ENCODE measurements at regions not wholly inside any gene's neighbourhood (a gene's known extent, or its start where the extent isn't known, plus 50 kb on each side); places are given as distances from the start of the nearest gene placed in this dataset.
"Not testable (repeated sequence)": the region's sequence is repeated elsewhere in the genome, so short reads cannot be mapped to it uniquely, and the experiment has no call there.

GRCh38 chr2:47650001-47650535 lies 79.3 kb upstream of the KCNK12 start:
- DNase-seq = no peak

GRCh38 chr2:47645246-47645645 lies 74.5 kb upstream of the KCNK12 start:
- no peak for DNase-seq

DNA sequence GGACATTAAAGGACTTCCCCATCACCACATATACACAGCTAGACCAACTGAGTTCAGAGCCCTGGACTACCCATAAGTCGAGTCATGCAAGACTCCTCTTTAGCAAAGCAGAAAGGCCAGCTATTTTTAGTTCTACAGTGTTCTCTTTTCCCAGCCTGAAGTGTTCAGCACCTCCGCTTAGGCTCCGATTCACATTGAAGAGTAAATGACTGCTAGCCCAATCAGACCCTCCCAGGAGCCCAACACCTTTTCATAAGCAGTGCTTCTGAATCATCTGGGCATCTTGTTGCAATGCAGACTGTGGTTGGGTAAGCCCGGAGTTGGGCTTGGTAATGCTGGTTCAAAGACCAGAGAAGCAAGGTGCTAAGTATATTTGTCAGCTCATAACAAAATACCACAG lies 73.6 kb upstream of the KCNK12 start:
- no peak for DNase-seq

DNA sequence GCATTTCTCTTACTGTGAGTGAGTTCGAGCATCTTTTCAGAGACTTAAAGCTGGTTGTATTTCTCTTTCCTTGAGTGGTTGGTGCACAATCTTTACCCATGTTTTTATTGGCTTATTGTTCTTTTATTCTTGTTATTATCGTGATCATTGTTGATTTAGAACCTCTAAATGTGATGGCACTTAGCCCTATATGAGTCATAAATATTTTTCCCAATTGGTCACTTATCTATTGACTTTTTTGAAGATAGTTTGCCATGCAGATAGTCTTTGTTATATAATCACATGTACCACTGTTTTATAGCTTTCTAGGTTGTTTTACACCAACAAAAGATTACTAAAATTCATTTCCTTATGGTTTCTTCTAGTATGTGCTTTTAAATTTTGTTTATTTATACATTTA lies 70.6 kb upstream of the KCNK12 start:
- DNase-seq = no peak

GRCh38 chr2:47640356-47640755 lies 69.6 kb upstream of the KCNK12 start:
- DNase-seq = no peak

- DNase-seq = no peak
These were observed 68.7 kb upstream of the KCNK12 start for GRCh38 chr2:47639467-47639866.

DNA sequence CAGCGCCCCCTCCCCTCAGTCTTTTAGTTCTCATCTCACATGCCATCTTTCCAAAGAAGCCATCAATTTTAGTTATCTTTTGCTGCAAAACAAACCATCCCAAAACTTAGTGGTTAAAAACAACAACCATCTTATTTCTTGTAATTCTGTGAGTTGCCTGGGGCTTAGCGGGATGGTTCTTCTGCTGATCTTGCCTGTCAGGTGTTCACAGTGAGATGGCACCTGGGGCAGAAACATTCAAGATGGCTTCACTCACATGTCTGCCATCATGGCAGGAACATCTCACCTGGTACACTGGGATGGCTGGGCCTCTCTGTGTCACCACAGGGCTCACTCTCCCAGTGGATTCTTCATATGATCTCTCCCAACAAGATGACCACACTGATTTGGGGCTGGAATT lies 67.6 kb upstream of the KCNK12 start:
- DNase-seq = no peak

DNA sequence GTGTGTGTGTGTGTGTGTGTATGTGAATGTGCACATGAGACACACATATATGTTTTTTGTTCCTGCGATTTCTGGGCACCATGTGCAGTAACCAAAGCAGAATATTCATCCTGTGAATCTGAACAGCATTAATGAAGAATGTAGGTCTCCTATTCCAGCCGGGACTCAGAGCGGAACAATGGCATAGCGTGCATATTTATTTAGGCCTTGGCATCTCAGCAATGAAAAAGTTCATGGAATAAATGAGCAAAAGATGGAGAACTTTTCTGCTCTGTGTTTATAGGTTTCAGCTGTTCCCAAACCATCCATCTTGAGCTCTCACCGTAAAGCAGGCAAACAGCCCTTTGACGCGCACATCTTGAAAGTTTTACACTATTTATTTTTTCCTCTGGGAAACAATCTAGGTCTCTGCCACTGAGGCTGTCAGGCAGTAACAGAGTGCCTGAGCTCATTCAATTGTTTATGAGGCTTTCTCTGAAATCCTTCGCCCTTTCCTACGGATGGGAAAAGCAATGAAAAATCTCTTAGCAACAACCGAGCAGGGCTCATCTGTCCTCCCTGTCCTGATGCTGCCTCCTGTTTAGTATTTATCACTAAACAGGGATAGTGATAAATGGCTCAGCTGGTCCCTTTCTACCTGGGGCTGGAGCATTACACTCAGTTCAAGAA lies 65.9 kb upstream of the KCNK12 start:
- DNase-seq = no peak

DNA sequence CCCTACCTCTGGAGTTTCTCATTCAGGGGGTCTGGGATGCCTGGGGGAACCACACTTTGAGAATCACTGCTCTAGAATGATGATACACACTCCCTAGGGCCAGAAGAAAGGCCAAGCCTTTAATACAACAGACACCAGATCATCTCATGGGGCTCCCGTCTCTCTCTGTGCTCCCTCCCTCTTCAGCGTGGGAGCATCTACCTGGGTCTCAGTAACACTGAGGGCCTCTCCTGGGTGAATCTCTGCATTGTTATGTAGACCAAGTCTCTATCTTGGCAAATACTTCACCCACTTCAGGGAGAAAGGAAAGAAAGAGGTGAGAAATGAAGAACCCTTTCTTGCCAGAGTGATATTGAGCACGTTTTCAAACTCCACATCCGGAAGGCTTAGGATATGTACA lies 65.4 kb upstream of the KCNK12 start:
- no peak for DNase-seq

DNA sequence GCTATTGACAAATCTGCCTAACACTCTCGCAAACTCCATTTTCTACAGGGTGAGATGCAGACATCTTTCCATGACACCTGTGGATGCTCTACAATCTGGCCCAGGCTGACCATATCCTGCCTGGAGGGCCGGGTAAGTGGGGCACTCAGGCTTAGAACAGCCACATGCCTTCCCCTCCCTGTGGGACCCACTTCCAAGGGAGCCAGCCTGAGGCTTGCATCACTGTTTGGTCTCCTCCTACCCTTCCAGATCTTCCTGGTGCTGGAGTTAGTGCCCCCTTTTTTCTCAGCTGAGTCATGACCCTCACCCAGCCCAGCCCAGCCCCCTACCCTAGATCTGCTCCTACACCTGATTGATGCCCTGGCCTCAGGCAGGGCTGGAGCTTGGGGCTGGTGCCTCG lies 62.0 kb upstream of the KCNK12 start:
- no peak for DNase-seq

GRCh38 chr2:47631792-47632398 lies 61.1 kb upstream of the KCNK12 start:
- DNase-seq = no peak

- DNase-seq = no peak
These were observed 60.5 kb upstream of the KCNK12 start for GRCh38 chr2:47631306-47631705.

- no peak for DNase-seq
These were observed 59.0 kb upstream of the KCNK12 start for GRCh38 chr2:47629501-47630460.

GRCh38 chr2:47628904-47629303 lies 58.1 kb upstream of the KCNK12 start:
- no peak for DNase-seq

DNA sequence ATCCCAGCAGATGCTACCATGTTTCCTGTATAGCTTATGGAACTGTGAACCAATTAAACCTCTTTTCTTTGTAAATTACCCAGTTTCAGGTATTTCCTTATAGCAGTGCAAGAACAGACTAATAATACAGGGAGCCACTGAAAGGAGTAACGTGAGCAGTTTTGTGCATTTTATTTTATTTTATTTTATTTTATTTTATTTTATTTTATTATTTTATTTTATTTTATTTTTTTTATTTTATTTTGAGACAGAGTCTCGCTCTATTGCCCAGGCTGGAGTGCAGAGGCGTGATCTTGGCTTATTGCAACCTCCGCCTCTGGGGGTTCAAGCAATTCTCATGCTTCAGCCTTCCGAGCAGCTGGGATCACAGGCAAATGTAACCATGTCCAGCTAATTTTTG lies 55.9 kb upstream of the KCNK12 start:
- DNase-seq = no peak

DNA sequence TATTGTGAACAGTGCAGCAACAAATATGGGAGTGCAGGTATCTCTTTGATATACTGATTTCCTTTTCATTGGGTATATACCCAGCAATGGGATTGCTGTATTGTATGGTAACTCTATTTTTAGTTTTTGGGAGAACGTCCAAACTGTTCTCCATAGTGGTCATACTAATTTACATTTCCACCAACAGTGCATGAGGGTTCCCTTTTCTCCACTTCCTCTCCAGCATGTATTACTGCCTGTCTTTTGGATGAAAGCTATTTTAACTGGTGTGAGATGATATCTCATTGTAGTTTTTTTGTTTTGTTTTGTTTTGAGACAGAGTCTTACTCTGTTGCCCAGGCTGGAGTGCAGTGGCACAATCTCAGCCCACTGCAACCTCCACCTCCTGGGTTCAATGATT lies 52.4 kb upstream of the KCNK12 start:
- not testable (repeated sequence) for DNase-seq

DNA sequence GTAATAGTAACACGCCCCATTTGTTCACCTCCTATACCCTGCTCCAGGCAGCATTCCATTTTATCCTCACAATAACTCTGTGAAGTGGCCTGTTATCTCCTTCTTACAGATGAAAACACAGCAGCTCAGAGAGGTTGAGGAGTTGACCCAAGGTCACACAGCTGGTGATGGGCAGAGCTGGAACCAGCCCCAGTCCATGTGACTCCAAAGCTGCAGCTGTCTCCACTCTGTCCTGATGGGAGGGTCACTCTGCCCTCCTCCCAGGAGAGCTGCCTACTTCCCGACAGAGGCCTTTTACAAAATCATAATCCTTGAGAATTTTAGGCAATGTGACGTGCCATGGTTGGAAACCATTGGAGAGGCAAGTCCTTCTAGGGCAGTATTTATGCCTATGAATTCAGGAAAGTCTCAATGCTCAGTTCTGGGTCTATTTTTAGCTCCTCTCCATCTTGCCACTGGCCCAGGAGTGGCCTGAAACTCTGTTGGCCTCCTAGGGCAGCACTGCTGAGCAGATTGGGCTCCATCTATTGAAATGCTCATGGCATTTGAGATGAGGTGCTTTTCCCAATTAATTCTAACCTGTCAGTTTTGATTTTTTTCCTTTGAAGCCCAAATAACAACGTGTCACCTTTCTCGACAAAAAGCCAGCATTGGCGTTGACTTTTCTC lies 50.1 kb upstream of the KCNK12 start:
- no peak for DNase-seq
